SKM-1 (cell line): ENCODE measurements at regions not wholly inside any gene's neighbourhood (a gene's known extent, or its start where the extent isn't known, plus 50 kb on each side); places are given as distances from the start of the nearest gene placed in this dataset.
"Not testable (repeated sequence)": the region's sequence is repeated elsewhere in the genome, so short reads cannot be mapped to it uniquely, and the experiment has no call there.

Experiments used
- DNase-seq: peaks from one replicate; lab custom pipeline; 2025; ENCODE audit not compliant: unreplicated experiment; lab: John Stamatoyannopoulos, UW

DNA sequence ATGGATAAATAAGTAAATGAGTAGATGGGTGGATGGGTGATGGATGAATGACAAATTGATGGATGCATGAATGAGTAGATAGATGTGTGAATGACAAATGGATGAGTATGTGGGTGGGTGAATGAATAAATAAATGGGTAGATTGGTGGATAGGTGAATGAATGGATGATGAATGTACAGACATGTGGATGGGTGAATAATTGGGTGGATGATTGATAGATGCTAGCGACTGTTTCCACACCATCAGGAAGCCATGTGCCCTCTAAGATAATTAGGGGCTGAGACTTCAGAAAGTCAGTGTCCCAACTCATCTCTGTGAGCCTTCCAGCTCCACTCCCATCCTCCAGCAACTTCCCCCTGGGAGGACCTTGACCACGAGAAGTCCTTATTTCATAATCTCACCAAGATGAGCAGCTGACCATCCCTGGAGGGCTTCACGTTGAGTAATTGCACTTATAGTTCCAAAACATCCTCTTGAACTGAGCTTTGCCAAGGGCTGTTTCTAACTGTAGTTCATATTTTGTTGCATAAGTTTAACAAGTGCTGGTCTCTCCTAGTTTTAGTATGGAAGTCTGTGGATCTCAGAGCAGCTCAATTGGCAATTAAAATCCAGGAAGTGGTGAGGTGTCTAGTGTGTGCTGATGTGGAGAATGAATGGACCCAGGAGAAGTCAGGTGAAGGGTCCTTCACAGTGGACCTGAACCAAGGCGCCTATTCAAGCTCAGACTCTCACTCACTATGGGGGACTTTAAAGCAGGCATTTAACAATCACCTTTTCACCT, 295.7 kb downstream of the ADGRD1 start:
- no peak for DNase-seq

DNA sequence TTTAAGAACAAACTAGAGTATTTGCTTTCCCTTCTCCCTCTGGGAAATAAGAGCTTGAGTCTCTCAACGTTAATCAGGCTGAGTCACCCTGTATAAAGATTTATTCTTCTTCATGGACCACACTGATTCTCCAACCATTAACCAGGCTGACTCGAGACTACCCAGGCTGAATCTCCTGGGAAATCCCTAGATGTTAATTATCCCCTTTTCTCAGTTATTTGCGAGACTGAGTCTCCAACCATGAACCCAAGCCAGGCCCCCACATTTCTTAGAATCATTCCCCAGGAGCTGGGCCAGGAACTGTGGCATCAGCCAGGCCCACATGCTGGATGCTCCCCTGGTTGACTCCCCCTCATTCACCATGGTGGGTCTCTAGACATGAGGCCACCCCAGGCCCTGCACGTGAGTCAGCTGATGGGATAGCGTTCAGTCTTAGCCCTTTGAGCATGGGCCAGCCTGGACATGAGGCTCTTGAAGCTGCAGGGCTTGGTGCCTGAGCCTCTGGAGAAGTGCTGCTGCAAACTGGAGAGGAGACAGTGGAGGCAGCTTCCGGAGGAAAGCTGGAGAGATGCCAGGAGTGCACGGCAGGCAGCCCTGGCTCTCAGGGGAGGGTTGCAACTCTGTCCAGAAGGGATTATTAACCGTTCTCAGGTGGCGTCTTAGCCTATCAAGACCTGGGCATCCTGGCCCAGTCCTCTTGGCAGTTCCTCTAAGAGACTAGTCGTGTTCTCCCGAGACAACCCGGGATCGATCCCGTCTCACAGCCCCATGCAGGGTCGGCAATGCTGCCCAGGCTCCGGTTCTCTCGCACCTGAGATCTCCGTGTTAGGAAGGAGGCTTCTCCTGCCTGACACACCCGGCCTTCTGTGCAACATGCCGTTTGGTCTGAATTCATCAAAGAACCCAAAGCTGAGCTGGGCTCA, 296.6 kb downstream of the ADGRD1 start:
- no peak for DNase-seq

DNA sequence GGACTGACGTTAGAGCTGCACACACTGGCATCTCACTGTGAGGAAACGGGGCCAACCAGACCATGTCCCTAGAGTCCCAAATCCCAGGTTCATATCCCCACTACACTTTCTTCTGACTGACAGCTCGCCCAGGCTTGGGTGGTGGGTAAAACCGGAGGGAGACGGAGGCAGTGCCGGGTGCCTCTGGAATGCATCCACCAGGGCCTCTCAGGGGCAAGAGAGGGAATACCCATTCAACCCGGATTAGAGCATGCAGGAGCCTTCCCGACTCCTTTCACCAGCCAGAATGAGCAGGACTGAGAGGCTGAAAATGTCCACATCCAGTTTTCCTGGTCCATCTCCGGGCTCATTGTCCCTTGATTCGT, 297.2 kb downstream of the ADGRD1 start:
- no peak for DNase-seq

DNA sequence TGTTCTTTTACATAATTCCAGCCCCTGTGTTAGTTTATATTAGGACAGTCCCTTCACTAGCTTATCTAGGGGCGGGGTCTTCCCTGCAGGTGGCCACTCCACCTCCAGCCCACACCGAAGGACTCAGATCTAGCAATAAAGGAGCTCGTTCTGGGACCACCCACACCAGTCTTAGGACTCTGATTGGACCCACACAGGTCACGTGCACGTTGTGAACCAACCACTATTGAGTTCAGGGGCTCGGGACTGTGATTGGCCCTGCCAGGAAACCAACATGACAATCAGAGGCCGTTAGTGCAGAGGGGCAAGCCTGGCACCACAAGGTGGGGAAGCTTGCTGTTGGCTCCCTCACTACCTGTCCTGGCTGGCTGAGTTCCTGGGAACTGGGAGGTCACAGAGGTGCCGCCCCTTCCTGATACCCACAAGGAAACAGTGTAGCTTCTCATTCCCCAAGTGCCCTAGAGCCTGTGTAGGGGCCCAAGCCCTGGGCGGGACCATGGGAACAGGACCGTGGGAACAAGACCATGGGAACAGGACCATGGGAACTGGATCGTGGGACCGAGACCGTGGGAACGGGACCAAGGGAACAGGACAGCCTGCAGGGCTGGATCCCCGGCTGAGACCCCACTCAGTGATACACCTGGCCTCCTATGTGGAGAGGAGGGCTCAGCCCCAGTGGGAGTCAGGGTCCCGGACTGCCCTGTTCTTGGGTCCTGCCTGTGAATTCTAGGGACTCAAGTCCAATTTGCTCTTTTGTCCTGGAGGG, 297.8 kb downstream of the ADGRD1 start:
- no peak for DNase-seq

DNA sequence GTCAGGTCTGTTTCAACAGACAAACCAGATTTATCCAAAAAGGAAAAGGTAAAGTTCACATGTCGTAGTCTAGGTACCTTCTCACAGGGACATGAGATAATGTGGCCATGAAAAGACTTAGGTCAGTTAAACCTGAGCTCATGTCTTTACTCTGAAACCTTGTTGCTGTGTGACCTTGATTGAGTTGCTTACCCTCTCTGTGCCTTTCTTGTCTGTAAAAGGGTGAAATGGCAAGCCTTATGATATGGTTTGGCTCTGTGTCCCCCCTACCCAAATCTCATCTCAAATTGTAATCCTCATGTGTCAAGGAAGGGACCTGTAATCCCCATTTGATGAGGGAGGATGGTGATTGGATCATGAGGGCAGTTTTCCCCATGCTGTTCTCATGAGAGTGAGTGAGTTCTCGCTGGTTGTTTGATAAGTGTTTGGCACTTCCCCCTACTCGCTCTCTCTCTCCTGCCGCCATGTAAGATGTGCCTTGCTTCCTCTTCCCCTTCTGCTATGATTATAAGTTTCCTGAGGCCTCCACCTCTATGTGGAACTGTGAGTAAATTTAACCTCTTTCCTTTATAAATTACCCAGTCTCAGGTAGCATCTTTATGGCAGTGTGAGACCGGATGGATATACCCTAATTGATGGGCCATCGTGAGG, 299.8 kb downstream of the ADGRD1 start:
- no peak for DNase-seq

DNA sequence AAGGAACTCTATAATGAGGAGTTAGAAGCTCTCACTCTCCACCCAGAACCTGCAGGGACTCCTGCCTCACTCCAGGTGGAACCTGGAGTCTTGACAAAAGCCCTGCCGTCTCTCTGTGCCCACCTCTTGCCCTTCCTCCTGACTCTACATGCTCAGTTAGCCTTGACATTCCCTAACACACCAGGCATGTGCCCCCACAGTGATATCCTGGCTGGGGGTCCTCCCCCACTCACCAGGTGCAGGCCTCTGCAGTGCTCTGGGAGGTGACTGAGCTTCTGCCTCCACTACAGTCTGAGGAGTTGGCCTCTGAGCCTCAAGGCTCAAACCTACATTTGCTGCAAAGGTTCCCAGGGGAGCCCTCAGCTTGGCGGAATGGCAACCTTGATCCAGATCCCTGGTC, 300.7 kb downstream of the ADGRD1 start:
- no peak for DNase-seq

DNA sequence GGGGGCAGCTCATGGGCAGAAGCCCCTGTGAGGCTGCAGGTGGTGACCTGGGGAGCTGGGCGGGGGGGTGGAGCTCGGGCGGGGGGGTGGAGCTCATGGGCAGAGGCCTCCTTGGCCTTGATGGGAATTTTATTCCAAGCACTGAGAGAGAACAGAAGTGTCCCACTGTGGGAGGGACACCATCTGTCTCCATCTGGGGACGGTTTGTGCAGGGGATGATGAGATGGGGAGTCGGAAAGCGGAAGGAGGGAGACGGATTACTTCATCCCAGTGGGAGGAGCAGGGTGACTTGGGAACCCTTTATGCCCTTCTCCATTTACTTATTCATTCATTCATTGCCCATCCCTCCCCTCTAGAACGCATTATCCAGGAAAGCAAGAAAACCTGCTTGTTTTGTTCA, 304.7 kb downstream of the ADGRD1 start:
- no peak for DNase-seq

DNA sequence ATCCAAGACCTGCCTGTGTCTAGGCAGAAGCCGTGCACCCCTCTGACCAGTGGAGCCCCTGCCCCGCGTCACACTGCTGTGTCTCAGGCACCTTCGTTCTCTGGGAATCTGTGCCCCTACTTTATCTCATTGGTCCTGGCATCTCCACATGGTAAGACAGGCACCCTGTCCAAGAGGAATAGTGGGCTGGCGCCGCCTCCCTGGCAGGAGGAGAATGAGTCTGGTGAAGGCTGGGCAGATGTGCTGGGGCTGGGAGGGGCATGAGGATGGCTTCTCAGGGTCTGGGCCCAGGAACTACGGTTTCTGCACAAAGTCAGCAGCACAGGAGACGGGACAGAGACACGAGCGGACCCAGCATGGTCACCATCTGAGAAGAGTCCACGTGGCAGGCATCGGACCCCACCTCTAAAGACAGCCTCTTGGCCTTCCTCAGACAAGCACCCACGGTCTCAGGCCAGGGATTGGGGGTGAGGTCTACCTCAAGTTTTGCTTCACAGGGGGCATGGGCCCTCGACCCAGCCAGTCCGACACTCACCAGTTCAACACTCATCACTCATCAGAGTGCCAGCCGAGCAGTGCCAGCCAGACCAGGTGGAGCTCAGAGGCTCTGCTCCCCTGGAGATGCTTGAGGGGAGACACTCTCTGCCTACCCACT, 306.7 kb downstream of the ADGRD1 start:
- no peak for DNase-seq

DNA sequence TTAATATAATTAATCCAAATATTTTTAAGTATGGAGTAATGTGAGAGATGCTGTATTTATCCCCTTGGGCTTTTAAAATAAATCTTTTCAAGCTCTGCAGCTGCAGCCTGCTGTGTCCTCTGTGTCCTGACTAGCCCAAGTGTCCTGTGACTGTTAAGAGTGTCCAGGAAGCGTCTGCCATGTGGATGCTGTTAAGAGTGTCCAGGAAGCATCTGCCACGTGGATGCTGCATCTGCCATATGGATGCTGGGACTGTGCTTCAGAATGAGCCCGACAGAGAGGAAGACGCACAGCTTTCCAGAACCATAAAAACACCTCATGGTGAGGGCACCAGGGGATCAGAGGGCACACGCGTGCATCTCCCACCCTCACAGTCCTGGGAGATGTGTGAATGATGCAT, 307.2 kb downstream of the ADGRD1 start:
- no peak for DNase-seq

DNA sequence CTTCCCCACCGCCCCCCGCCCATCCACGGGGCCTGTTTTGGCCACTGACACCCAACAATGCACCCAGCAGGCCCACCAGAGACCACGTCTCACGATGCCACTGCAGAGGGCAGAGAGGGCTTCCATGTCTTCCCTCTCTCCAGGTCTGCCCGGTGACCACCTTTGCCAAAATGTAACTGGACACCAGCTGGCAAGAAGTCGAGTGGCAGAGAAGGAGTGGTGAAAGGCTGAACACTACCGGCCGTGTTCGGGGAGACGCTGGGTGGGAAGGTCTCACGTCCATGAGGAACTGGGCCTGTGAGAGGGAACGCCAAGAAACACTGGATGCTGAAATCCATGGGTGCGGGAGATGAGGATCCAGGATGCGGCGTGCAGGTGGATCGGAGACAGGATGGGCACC, 308.2 kb downstream of the ADGRD1 start:
- DNase-seq: no peak

DNA sequence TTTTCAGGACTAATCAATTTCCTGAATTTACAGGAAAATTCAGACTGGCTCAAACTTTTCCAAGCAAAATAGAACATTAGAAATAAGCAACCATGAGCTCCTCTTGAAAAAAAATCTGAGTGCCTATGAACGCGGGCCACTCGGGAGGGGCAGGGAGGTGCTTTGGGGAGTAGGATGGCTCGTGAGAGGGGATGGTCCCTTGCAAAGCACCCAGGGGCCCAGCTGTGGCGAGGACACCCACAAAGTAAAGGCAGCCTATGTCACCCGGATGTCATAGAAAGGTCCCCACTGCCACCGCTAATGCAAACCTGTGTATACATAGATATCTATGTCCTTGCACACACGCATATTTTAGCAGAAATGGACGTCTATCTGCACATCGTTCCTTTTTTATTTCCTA, 309.9 kb downstream of the ADGRD1 start:
- DNase-seq: no peak

DNA sequence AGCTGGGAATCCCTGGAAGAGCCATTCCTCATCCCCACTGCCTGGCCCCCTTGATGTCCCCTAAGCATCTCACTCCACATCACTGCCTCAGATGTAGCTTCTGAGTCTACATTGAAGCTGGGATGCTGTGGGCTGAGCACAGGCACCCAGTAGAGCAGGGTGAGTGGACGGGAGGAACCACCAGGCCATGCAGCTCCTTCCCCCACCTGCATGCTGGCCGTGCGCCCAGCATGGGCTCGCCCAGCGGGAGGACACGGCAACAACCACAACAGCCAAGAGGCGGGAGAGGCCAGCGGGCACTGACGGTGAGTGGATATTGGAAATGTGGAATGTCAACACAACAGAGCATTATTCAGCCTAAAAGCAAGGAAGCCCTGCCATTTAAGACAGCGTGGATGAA, 310.9 kb downstream of the ADGRD1 start:
- no peak for DNase-seq

DNA sequence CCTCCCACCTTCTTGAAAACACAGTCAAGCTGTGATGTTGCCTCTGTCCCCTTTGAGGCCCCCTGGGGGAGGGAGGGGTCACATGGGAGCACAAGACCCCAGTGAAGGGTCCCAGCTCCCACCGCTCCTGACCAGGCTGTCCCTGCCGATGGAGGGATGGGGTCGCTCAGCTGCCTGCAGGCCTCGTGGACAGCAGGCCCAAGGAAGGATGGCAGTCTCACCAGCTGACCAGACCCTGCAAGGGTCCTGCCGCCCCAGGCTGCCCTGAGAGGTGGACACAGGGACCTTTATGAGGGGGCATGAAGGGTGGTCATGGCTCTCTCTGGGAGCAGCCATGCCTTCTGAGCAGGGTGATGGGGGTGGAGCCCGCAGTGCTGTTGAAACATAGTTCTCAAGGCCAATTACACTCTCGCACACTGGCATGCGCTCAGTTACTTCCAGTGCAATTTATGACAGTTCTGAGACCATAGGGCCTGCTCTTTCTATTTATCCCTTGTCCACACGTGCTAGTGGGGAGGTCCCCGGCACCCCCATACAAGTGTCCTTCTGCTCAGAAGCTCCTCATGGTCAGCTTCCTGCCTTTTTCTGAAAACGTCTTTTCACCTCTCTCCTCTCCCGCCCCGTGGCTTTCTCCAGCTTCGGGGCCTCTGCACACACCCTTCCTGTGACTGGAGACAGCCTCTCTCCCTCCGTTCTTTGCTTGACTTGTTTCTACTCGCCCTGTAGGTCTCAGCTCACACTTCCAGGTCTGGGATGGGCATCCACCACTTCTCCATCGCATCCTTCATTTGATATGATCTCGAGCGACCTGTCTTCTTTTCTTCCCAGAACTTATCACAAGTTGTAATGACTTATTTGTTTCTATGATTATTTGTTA, 313.1 kb downstream of the ADGRD1 start:
- DNase-seq: no peak

DNA sequence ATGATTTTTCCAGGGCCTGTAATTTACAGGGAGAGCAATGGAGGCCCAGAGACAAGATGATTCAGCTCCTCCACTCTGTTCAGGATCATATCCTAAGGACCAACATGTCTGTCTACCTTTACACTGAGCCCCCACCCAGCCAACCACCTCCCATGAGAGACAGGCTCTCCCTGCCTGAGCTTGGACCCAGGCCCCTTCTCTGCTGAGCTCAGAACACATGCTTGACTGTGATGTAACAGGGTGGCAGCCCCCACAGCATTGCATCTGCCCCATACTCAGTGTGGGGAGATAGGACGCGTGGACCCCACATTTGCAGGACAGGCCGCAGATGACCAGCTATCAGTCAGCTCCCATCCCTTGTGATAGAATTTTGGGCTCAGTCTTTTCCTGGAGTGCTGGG, 313.9 kb downstream of the ADGRD1 start:
- no peak for DNase-seq

DNA sequence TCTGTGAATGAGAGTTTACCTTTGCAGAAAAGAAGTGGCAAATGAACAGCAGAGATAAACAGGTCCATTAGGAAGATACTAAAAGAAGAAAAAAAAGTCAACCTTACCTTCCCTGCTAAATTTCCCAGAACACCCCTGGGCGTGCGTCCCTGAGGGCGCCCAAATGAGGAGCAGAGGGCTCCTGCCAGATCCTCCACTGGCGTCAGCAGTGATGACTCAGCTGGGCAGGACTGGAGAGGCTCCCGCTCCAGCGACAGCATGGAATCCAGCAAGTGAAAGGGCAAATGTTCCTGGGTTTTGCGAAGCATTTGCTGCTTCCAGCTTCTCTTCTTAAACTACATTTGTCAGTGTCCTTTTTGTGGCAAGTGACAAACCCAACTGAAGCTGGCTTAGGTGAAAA, 314.4 kb downstream of the ADGRD1 start:
- not testable (repeated sequence) for DNase-seq

DNA sequence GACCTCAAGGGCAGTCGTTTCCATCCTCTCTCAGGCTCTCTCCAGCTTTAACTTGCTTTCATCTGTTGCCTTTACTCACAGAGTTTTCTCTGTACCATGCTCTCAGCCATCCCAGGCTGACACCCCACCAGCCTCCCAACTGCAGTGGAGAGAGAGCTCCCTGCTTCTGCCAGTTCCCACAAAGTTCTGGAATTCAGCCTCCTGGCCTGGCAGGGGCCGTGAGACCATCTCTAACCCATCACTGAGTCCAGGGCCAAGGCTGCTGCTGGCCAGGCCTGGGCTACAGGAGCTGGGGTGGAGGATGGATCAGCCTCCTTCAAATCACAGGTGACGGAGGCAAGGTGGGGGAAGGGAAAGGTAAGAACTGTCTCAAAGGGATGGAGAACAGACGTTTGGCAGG, 314.9 kb downstream of the ADGRD1 start:
- DNase-seq: not testable (repeated sequence)

DNA sequence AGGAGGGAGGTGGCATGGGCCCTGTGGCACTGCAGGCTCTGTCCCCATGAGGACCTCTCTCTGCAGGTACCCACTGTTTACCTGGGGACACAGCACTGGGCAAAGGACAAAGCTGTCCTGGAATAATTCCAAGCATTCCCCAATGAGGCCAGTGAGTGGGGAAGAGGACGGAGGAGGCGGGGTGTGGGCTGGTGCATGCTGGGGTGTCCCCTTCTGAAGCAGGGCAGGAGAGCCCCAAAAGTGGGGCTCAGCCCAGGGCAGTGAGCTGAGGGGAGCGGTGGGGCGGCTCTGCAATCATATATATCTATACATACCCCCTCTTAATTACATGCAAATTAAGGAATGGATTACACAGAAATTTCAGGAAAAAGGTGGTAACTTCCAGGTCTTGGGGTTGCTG, 315.8 kb downstream of the ADGRD1 start:
- DNase-seq: no peak

DNA sequence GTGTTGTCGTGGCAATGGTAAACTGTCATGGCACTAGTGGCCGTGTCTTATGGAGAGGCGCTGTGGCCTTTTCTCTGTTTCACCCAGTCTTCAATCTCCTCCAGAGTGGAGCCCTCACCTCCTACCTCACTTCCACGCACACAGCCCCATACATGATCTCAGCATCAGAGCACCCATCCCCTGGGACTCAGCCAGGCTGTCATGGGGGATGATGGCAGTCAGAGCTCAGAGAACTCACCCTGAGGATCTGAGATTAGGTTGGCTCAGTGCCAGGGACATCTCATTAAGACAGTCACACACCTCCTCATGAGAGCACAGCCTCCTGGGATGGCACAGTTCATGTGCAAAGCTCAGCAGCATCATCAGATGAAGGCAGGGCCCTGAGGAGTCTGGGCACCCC, 316.3 kb downstream of the ADGRD1 start:
- DNase-seq: not testable (repeated sequence)

DNA sequence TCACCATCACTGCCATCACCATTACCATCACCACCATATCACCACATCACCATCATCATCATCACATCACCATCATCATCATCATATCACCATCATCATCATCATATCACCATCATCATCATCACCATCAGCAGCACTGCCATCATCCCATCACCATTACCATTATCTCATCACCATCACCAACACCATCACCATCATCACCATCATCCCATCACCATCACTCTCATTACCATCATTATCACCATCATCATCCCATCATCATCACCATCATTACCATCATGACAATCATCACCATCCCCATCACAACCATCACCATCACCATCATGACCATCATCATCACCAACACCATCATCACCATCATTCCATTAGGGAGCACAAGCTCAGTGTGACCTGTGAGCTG, 318.0 kb downstream of the ADGRD1 start:
- DNase-seq: no peak
